GM18505 (cell line): ENCODE measurements at regions not wholly inside any gene's neighbourhood (a gene's known extent, or its start where the extent isn't known, plus 50 kb on each side); places are given as distances from the start of the nearest gene placed in this dataset.
"Not testable (repeated sequence)": the region's sequence is repeated elsewhere in the genome, so short reads cannot be mapped to it uniquely, and the experiment has no call there.

Source experiments
- ATAC-seq: cut with Tn5 transposase; IDR thresholded peaks from one replicate; pipeline ENCODE4 v1.9.1; 2021; ENCODE audit not compliant: unreplicated experiment
- POLR2A ChIP-seq: IDR thresholded peaks from 4 replicates; pipeline ENCODE4 v1.6.1; 2011; ENCODE audit warnings: borderline replicate concordance; ENCODE audit not compliant: insufficient read depth, insufficient read length; ENCODE audit errors: extremely low read depth

DNA sequence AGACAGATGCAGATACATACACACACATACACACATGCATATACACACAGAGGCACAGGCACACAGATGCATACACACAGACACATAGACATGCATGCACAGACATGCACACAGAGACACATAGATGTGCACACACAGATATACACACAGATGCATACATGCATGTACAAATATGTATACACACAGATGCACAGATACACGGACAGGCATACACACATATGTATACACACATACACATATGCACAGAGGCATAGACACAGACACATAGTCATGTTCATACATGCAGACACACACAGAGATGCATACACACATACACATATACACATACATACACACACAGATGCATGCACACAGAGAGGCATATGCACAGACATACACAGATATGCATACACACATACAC lies 437.3 kb upstream of the SMIM21 start:
- ATAC-seq: no peak
- TF ChIP-seq POLR2A: no peak

DNA sequence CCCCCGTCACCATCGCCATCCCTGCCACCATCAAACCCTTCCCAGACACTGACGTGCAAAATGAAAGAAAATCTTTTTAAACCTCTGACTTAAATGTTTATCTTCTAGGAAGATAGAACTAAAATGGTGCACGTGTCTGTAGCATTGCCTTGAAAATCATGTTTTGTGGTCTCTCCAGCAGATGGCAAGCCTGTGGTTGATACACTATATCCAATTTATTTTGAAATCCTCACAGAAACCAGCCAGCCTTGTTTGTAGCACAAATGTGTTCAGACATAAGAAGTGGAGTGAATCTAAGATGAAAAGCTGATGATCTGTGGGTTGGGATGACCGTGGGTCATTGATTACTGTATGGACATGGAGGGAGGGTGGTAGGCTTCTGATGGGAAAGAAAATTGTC lies 436.2 kb upstream of the SMIM21 start:
- ATAC-seq: no peak
- TF ChIP-seq POLR2A: no peak

DNA sequence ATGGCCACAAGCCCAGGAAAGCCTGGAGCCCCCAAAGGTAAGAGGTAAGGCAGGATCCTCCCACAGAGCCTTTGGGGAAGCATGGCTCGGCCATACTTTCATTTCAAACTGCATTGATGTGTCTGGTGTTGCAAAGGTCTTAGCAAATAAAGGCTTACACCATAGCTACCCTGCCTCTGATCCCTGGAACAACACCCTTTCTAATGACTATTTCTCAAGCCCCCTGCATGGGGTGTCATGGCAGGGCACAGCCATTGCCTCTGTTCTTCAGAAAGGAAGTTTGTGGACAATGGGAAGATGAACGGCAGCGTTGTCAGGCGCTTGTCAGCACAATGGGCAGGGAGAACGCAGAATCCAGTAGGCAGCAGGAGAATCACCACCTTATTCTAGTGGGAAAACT lies 435.0 kb upstream of the SMIM21 start:
- no peak for TF ChIP-seq POLR2A
- ATAC-seq: no peak

DNA sequence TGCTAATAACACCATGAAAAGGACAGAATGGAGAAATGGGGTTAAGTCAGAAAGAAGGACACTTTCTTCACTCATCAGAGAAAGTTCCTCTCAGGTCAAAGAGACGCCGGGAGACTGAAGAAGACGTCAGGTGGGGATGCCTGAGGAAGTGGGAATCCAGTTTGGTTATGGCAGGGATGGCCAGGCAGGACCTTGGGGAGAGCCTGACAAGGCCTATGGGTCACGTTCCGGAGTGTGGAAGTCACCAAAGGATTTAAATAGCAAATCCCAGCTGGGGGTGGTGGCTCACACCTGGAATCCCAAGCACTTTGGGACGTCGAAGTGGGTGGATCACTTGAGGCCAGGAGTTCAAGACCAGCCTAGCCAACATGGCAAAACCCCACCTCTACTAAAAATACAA lies 432.7 kb upstream of the SMIM21 start:
- no peak for ATAC-seq

DNA sequence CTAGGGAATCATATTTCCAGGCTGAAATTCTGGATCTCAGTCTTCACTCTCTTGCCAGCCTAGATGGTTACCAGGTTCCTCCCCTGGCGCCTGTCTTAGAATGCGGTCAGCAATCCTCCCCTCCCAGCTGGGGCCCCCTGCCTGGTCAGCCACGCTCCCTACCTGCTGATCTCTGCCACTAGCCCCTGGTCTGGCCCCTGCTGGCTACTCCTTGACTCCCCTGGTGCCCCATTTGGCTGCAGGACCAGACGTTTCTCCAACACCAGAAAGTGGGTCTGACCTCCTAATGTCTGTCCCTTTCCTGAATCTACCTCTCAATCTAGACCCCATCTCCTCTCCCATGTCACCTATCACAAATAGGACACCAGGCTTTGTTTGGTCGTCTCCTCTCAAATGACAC lies 432.0 kb upstream of the SMIM21 start:
- ATAC-seq: no peak
- TF ChIP-seq POLR2A: no peak

More for the DNA sequence above, 432.7 kb upstream of the SMIM21 start:
- no peak for TF ChIP-seq POLR2A

DNA sequence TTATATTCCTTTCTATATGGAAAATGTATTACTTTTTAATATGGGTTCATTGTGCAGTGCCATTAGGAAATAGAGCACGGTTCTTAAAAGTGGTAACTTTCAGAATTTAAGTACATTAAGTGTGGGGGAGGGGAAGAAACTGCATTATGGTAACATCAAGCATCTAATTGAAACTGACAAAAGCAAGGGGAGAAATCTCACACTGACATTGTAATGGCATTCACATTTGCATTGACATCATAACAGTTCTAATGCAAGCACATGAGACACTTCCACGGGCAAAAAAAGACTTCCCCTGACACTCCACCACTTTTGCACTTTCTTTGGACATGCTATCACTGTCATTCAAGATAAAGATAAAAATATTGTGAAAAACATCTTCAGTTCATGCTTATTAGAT lies 431.3 kb upstream of the SMIM21 start:
- no peak for ATAC-seq
- no peak for TF ChIP-seq POLR2A

DNA sequence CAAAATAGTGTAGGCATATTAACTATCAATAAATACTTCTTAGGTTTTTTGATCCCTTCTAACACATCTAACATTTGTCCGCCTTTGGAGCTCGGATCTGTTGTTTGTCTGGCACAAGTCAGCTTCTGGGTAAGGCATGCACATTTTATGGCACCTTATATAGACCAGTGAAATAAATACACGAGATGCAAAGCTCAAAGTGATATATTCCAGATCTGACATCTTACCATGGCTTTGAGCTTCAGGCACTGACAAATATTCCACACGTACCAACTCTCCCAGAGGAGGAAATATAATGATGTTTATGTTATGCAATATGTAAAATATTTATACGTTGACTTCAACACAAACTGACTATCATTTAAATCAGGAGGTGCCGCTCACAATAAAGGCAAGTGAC lies 430.1 kb upstream of the SMIM21 start:
- no peak for ATAC-seq
- TF ChIP-seq POLR2A: no peak

DNA sequence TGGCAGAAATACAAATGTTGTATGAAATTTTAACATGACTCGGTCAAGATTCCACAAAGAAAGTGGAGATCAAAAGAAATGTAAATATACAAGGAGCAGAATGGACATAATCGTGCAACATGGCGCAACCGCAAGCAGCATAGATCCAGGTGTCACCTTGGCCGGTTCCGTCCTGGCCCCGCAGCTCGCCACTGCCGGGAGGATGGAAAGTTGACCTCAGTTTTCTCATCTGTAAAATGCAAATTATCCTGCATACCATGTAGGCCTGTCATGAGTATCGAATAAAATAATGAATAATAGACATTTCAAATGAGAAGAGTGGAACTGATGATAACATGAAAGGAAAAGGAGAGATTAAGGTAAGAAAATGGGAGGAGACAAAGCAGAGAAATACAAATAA lies 427.3 kb upstream of the SMIM21 start:
- no peak for ATAC-seq
- no peak for TF ChIP-seq POLR2A

DNA sequence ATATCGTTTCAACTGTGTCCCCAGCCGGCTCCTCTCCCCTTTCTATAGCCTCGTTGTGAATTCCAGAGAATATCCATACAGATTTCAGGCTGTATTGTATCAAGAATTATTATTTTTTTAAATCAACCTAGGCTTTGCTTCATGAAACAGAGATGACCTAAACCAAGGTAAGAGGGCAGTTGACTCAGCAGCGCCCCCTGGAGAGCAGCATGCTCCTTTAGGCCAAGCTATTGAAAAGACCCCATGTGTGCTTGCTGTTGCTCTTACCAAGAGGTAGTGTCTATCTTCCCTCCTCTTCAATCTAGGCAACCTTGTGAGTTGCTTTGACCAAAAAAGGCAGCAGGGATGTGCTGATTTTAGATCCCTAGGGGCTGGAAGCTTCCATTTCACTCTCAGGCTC lies 426.7 kb upstream of the SMIM21 start:
- ATAC-seq: no peak
- TF ChIP-seq POLR2A: no peak

DNA sequence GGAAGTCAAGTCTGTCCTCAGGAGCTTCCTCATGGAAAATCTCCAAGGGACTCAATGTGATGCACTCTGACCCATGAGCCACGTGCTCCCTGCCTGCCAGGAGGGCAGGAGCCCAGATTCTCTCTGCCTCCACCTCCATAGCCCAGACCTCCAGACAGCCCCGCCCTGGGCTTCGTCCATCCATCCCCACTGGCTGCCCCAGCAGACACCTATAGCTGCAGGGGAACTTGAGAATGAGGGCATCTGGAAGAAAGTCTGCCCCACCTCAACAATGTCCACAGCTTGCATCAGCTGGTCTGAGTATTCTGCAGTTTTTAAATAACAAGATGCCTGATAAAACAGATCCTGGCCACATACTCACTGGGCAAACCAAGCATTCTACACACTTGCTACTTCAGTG lies 418.8 kb upstream of the SMIM21 start:
- ATAC-seq: no peak

DNA sequence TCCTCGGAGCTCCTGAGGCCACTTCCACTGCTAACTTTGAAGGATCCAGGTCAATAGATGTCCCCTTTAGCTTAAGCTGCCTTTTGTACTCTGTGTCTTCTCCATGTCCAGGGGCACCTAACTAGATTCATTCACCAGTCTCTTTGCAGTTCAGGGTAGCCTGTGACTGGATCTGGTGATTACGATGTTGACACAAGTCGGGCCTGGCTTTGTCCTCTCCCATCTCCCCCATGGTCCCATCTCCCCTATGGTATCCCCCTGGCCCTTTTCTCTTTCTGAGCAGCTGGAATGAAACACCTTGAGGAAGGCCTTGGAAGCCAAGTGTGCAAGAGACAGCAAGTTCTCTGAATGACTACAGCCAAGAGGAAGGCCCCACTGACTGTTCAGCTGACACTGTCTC lies 417.9 kb upstream of the SMIM21 start:
- ATAC-seq: no peak
- TF ChIP-seq POLR2A: no peak

More for the DNA sequence above, 418.8 kb upstream of the SMIM21 start:
- TF ChIP-seq POLR2A: no peak

DNA sequence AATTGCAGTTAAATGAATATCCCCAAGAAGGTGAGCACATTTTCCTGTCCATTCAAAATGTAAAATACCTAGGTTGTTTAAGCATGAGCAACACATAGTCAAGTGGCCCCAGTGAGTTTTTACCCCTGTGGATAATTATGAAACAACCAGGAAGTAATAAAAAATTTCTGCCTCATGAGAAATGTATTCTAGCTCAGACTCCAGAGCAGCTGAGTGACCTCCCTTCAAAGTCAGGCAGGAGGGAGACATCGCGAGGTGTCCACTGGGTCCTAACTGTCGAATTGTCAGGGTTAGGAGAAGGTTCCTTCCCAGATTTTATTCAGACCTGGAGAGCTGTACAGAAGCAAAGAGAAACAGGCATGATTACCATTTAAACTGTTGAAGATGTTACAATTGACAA lies 416.6 kb upstream of the SMIM21 start:
- no peak for TF ChIP-seq POLR2A
- ATAC-seq: no peak

DNA sequence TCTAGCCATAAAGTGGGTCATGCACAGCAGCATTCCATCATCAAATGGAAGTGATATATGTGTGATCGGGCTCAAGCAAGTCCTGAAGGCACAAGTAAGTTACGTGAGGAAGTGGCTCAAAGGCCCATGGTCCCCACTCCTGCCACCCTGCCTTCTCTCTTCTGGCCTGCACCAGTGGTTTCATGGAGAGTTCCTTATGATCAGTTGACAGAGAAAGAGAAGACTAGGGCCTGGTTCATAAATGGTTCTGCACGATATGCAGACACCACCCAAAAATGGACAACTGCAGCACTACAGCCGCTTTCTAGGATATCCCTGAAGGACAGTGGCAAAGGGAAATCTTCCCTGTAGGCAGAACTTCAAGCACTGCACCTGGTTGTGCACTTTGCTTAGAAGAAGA lies 412.6 kb upstream of the SMIM21 start:
- no peak for ATAC-seq
- no peak for TF ChIP-seq POLR2A

DNA sequence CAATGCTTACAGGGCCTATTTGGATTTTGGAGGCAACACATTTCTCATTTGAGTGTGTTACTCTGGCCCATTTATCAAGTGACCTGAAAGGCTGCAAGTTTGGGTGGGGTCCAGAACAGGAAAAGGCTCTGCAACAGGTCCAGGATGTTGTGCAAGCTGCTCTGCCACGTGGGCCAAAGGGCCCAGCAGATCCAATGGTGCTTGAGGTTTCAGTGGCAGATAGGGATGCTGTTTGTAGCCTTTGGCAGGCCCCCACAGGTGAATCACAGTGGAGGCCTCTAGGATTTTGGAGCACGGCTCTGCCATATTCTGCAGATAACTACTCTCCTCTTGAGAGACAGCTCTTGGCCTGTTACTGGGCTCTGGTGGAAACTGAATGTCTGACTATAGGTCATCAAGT lies 412.2 kb upstream of the SMIM21 start:
- not testable (repeated sequence) for ATAC-seq

DNA sequence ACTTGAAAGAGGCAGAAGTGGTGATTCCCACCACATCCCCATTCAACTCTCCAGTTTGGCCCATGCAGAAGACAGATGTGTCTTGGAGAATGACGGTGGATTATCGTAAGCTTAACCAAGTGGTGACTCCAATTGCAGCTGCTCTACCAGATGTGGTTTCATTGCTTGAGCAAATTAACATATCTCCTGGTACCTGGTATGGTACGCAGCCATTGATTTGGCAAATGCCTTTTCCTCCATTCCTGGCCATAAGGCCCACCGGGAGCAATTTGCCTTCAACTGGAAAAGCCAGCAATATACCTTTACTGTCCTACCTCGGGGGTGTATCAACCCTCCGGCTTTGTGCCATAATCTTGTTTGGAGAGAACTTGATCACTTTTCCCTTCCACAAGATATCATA lies 411.5 kb upstream of the SMIM21 start:
- no peak for ATAC-seq

More for the DNA sequence above, 411.5 kb upstream of the SMIM21 start:
- no peak for TF ChIP-seq POLR2A
